HG02798 (cell line): ENCODE measurements at regions not wholly inside any gene's neighbourhood (a gene's known extent, or its start where the extent isn't known, plus 50 kb on each side); places are given as distances from the start of the nearest gene placed in this dataset.

Source experiments
- ATAC-seq: cut with Tn5 transposase; IDR thresholded peaks from one replicate; pipeline ENCODE4 v1.9.1; 2021; ENCODE audit warnings: mild to moderate bottlenecking; ENCODE audit not compliant: unreplicated experiment, poor library complexity

DNA sequence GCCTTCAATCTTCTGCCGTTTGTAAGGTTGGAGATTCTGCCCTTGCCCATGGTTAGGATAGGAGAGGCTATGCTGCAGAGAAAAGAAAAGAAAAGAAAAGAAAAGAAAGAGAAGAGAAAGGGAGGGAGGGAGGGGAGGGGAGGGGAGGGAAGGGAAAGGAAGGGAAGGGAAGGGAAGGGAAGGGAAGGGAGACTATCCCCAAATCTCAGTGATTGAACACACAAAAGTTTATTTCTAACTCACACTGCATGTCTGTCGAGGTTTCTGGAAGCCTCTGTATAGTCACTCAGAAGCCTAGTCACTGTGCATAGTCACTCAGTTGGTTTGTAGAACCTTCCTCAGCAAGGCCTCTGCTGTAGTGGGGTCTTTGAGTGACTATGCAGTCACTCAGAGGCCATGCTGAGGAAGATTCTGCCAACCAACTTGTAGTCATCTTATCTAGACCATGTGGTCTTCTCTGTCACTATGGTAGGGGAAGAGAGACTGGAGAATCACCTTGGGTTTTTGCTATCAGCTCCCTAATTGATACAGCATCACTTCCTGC is 52.3 kb upstream of the ABCC9 start:
- ATAC-seq = no peak

DNA sequence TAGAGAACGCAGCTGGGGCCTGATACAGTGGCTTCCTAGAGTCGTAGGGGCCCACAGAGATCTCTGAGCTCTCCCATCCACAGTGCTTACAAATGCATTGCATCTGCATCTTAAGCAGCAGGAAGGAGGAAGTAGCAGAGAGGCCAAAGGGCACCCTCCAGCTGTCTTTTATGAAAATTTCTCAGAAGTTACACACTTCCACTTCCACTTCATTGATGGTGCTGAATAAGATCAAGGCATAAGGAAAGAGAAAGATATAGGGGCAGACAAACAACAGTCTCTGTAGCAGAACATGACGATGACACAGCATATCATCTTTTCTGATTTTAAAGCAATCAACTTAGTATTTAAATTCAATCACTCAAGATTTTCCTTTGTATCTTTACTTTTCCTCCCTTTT is 51.6 kb upstream of the ABCC9 start:
- peak; percentile 89 for ATAC-seq

DNA sequence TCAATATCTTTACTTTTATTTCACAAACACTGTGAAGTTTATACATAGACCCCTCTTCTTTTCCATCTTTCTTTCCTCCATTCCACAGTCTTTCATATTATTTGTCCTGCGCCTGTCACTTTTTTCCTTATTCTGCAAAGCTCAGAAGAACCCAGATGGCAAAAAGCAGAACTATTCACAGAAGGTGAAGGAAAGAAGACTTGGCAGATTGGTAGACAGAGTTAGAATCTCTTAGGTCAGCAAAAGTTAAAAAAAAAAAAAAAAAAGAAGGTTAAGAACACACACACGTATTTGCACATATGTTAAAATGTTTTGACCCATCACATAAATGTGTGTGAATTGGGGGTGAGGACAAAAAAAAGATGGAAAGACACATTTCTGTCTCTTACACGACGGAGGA is 50.3 kb upstream of the ABCC9 start:
- ATAC-seq = no peak
